HL-60 (cell line): ENCODE measurements at regions not wholly inside any gene's neighbourhood (a gene's known extent, or its start where the extent isn't known, plus 50 kb on each side); places are given as distances from the start of the nearest gene placed in this dataset.

Experiments
- CTCF ChIP-seq: IDR thresholded peaks from one replicate; pipeline ENCODE4 v1.5.1; 2011; ENCODE audit warnings: low read length, control low read depth, inconsistent platforms; ENCODE audit not compliant: insufficient read depth
- GABPA ChIP-seq: IDR thresholded peaks from 2 replicates; pipeline ENCODE4 v1.6.1; 2012; ENCODE audit warnings: low read depth
- POLR2AphosphoS5 ChIP-seq: IDR thresholded peaks from 2 replicates; pipeline ENCODE4 v1.6.1; 2012; ENCODE audit warnings: low read depth
- REST ChIP-seq: IDR thresholded peaks from 2 replicates; pipeline ENCODE4 v1.6.1; 2012; ENCODE audit warnings: low read depth; ENCODE audit not compliant: insufficient replicate concordance

GRCh38 chr9:135020481-135021392 is 66.7 kb upstream of the OLFM1 start:
- no peak for TF ChIP-seq CTCF
- no peak for TF ChIP-seq GABPA
- TF ChIP-seq POLR2AphosphoS5: no peak
- TF ChIP-seq REST: no peak
